Mesenchymal stem cell (in vitro differentiated cells and primary cell): ENCODE measurements at regions not wholly inside any gene's neighbourhood (a gene's known extent, or its start where the extent isn't known, plus 50 kb on each side); places are given as distances from the start of the nearest gene placed in this dataset.

ENCODE experiments used
- DNase-seq: peaks from one replicate; pipeline ENCODE4 v3.0.0-alpha.2; 2013
- H2AFZ ChIP-seq: one replicate; pipeline ENCODE4 v1.6.1; 2013; ENCODE audit warnings: low read depth, mild to moderate bottlenecking, control low read depth, inconsistent platforms, low read length, moderate library complexity
- H2AK5ac ChIP-seq: 2 replicates; pipeline ENCODE4 v1.6.1; 2013; ENCODE audit warnings: low read length, moderate library complexity, mild to moderate bottlenecking, inconsistent platforms; ENCODE audit not compliant: severe bottlenecking
- H2BK120ac ChIP-seq: one replicate; pipeline ENCODE4 v1.6.1; 2013; ENCODE audit warnings: low read depth, mild to moderate bottlenecking, inconsistent platforms, low read length, moderate library complexity
- H2BK12ac ChIP-seq, 2 experiments: one replicate each; pipeline ENCODE4 v1.6.1; 2013; ENCODE audit warnings: inconsistent platforms in 2 of 2, low read length in 2 of 2, mild to moderate bottlenecking in 2 of 2, moderate library complexity in 2 of 2, control low read depth in 1 of 2
- H2BK15ac ChIP-seq: one replicate; pipeline ENCODE4 v1.6.1; 2013; ENCODE audit warnings: mild to moderate bottlenecking, low read depth, inconsistent platforms; ENCODE audit not compliant: poor library complexity, severe bottlenecking
- H2BK5ac ChIP-seq: 2 replicates; pipeline ENCODE4 v1.6.1; 2013; ENCODE audit warnings: low read depth, mild to moderate bottlenecking, low read length, control low read depth, inconsistent platforms; ENCODE audit not compliant: poor library complexity, severe bottlenecking
- H3K14ac ChIP-seq, 2 experiments: one replicate each; pipeline ENCODE4 v1.6.1; 2013; ENCODE audit warnings: inconsistent platforms in 2 of 2, low read length in 2 of 2, control low read depth in 1 of 2, mild to moderate bottlenecking in 1 of 2, moderate library complexity in 1 of 2
- H3K18ac ChIP-seq, 2 experiments: one replicate each; pipeline ENCODE4 v1.6.1; 2013; ENCODE audit warnings: inconsistent platforms in 2 of 2, low read length in 2 of 2, control low read depth in 1 of 2, low read depth in 1 of 2, mild to moderate bottlenecking in 1 of 2
- H3K23ac ChIP-seq, 2 experiments: one replicate each; pipeline ENCODE4 v1.6.1; 2013; ENCODE audit warnings: inconsistent platforms in 2 of 2, low read length in 2 of 2, mild to moderate bottlenecking in 2 of 2, moderate library complexity in 2 of 2, control low read depth in 1 of 2
- H3K27ac ChIP-seq: 2 replicates; pipeline ENCODE4 v1.5.1; 2013; ENCODE audit warnings: mild to moderate bottlenecking, moderate library complexity, low read length, control low read depth, inconsistent platforms; ENCODE audit not compliant: poor library complexity, severe bottlenecking
- H3K27me3 ChIP-seq, 2 experiments: 2 replicates each; pipeline versions ENCODE4 v1.6.1 to v1.7.0; 2013; ENCODE audit warnings: low read length in 2 of 2, mild to moderate bottlenecking in 2 of 2, moderate library complexity in 2 of 2, control low read depth in 1 of 2, inconsistent platforms in 1 of 2; ENCODE audit not compliant: control insufficient read depth in 1 of 2, insufficient read depth in 1 of 2
- H3K36me3 ChIP-seq, 2 experiments: 2 replicates each; pipeline versions ENCODE4 v1.6.1 to v1.7.0; 2013; ENCODE audit warnings: low read length in 2 of 2, control low read depth in 1 of 2, inconsistent platforms in 1 of 2, low read depth in 1 of 2, mild to moderate bottlenecking in 1 of 2; ENCODE audit not compliant: insufficient read depth in 2 of 2, control insufficient read depth in 1 of 2
- H3K4ac ChIP-seq, 2 experiments: one replicate each; pipeline ENCODE4 v1.6.1; 2013; ENCODE audit warnings: inconsistent platforms in 2 of 2, low read length in 2 of 2, mild to moderate bottlenecking in 2 of 2, moderate library complexity in 2 of 2, control low read depth in 1 of 2, low read depth in 1 of 2
- H3K4me1 ChIP-seq: 2 replicates; pipeline ENCODE4 v1.6.1; 2013; ENCODE audit warnings: low read depth, low read length, control low read depth; ENCODE audit not compliant: control insufficient read depth, insufficient read depth
- H3K4me2 ChIP-seq: 2 replicates; pipeline ENCODE4 v1.6.1; 2013; ENCODE audit warnings: low read length, mild to moderate bottlenecking, inconsistent platforms; ENCODE audit not compliant: poor library complexity, severe bottlenecking
- H3K4me3 ChIP-seq, 2 experiments: 2 replicates each; pipeline versions ENCODE4 v1.5.1 to v1.7.0; 2013; ENCODE audit warnings: low read length in 2 of 2, mild to moderate bottlenecking in 2 of 2, control low read depth in 1 of 2, low read depth in 1 of 2; ENCODE audit not compliant: insufficient read depth in 1 of 2
- H3K79me1 ChIP-seq: replicated peaks from 2 replicates; pipeline ENCODE4 v1.6.1; 2013; ENCODE audit warnings: mild to moderate bottlenecking, control low read depth, low read length, inconsistent platforms; ENCODE audit not compliant: poor library complexity, severe bottlenecking
- H3K9ac ChIP-seq: 2 replicates; pipeline ENCODE4 v1.7.0; 2013; ENCODE audit warnings: mild to moderate bottlenecking, low read length, moderate library complexity
- H3K9me3 ChIP-seq: 2 replicates; pipeline ENCODE4 v1.7.0; 2013; ENCODE audit warnings: mild to moderate bottlenecking, low read length; ENCODE audit not compliant: control insufficient read depth
- H4K8ac ChIP-seq: one replicate; pipeline ENCODE4 v1.6.1; 2013; ENCODE audit warnings: inconsistent platforms, mild to moderate bottlenecking, low read length, moderate library complexity
- H4K91ac ChIP-seq: one replicate; pipeline ENCODE4 v1.6.1; 2013; ENCODE audit warnings: mild to moderate bottlenecking, low read length, inconsistent platforms
- WGBS: methylation state at CpG from one replicate; pipeline ENCODE4 v1.1.7; 2013; ENCODE audit warnings: mixed read lengths; 5-methylcytosine and 5-hydroxymethylcytosine counted together

DNA sequence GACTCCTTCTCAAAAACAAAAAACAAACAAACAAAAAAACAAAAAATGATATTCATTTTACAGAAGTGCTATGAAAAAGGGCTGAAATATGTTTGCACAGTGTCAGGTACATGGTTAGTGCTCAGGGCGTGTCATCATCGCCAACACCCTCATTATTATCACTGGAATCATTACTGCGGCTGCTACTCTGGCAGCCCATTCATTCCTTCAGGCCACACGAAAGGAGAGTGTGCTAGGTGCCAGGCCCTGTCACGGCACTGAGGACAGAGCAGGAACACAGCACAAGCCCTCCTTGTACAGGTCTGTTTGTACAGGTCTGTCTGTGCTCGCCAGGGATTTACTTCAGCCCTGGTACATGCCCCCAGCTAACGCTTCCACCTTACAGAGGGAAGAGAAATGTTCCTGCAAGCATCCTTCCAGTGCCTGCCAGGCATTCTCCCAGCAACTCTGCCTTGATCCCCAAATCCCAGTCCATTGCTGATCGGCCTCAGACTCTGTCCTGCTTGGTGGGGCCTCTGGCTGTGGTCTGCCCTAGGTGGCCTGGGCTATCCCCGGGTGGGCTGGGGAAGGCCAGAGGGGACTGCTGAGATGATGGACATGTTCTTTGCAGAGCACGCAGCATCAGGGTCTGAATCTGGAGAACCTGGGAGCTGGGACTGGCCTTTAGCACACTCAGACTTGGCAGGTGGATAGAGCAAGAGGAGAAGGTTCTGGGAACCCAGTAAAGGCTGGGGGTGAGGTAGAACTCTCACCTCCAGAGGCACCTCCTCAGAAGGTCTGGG is 210.7 kb downstream of the URI1 start:
- Histone ChIP-seq H3K9me3 (no peaks in the 10 kb centered on the region), H3K36me3 (no peaks in the 10 kb centered on the region), H2AFZ (no peak overlapping the region), H3K9ac (no peak overlapping the region), H3K4me3 (no peak overlapping the region), H2BK12ac (no peak overlapping the region), H2BK5ac (no peak overlapping the region), H4K8ac (no peak overlapping the region), H4K91ac (no peak overlapping the region), H3K4ac (no peak overlapping the region), H3K18ac (no peak overlapping the region), H3K4me2 (no peak overlapping the region), H3K27me3 (peaks cover 0 to 15% of the 10 kb centered on the region in 2 experiments), H2AK5ac (no peak overlapping the region), H3K23ac (no peak overlapping the region), H2BK120ac (no peak overlapping the region), H2BK15ac (no peak overlapping the region), H3K4me1 (no peaks in the 10 kb centered on the region), H3K79me1 (no peaks in the 10 kb centered on the region), H3K14ac (no peak overlapping the region), H3K27ac (no peak overlapping the region)
- WGBS, result 72% methylated on average over 10 of the region's 10 CpGs
- no peak for DNase-seq

DNA sequence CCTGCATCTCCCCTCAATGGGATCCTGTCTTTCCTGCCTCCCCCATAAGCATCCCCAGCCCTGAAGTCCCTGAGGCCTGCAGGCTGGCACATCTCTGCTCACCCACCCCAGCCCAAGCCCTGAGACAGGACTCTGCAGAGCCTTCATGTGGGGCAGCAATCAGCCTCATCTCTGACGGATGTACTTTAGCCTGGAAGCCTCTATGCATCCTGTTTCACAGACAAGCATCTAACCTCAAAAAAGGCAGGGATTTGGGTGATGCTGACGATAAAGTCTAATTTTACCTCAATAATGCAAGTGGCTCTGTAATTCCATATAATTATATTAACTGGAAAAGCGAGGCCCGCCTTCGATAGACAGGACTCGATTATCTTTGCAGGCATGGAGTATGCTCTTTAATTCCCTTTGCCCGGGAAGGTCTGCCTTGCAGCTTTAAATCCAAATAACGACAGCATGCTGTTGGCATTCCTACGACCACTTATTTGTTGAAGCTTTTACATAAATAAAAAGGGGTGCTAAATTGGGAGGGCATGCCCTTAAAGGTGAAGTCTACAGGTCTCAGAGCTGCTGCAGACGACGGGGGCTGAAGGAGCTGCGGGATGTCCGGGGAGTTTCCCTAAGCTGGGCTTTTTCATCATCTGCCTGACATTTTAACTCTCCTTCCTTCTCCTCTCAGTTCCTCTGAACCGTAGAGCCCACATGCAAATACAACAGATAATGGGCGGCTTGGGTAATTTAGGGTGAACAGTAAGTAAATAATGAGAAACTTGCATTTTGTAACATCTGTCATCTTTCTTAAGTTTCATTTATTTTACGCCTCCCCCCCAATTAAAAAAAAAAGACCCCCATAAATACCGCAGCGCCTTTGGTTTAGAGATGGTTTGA is 211.5 kb downstream of the URI1 start:
- Histone ChIP-seq H3K4ac (no peak overlapping the region), H3K9ac (no peak overlapping the region), H3K23ac (no peak overlapping the region), H2AFZ (no peak overlapping the region), H3K36me3 (no peaks in the 10 kb centered on the region), H3K9me3 (no peaks in the 10 kb centered on the region), H2BK12ac (no peak overlapping the region), H4K8ac (no peak overlapping the region), H3K14ac (no peak overlapping the region), H3K4me2 (no peak overlapping the region), H3K79me1 (no peaks in the 10 kb centered on the region), H2BK15ac (no peak overlapping the region), H3K27ac (no peak overlapping the region), H2BK5ac (no peak overlapping the region), H3K18ac (no peak overlapping the region), H3K4me3 (no peak overlapping the region), H2BK120ac (no peak overlapping the region), H4K91ac (no peak overlapping the region), H3K4me1 (no peaks in the 10 kb centered on the region), H3K27me3 (peaks cover 0 to 15% of the 10 kb centered on the region in 2 experiments), H2AK5ac (no peak overlapping the region)
- 62% methylated on average over 14 of the region's 18 CpGs for WGBS
- no peak for DNase-seq

DNA sequence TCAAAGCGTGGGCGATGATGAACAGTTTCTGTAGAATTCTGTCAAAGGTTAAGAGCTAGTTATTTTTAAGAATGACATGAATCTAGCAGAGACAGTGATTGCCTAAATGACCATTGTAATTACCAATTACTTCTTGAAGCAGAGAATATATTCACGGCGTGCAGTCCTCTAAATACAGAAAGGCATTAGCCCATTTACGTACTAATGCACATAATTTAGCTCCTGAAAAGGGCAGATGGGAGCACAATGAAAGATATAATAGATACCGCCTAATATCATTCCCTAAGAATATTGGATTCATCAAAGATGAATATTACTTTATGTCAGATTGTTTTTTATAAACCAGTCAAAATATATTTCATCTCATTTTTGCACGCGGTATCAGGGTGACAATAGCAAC is 212.4 kb downstream of the URI1 start:
- no peaks in the 10 kb centered on the region for H3K4me1 ChIP-seq
- no peaks in the 10 kb centered on the region for H3K9me3 ChIP-seq
- no peaks in the 10 kb centered on the region for H3K79me1 ChIP-seq
- no peak overlapping the region for H3K9ac ChIP-seq
- H2BK12ac ChIP-seq, result no peak overlapping the region
- H3K14ac ChIP-seq, result no peak overlapping the region
- no peak overlapping the region for H2AFZ ChIP-seq
- no peak overlapping the region for H2AK5ac ChIP-seq
- no peak overlapping the region for H3K4me3 ChIP-seq
- no peak overlapping the region for H2BK120ac ChIP-seq
- H3K4ac ChIP-seq, result no peak overlapping the region
- H3K36me3 ChIP-seq, result no peaks in the 10 kb centered on the region
- H3K23ac ChIP-seq, result no peak overlapping the region
- 88% methylated on average over 7 of the region's 8 CpGs for WGBS
- no peak overlapping the region for H3K27ac ChIP-seq
- H2BK5ac ChIP-seq, result no peak overlapping the region
- peaks cover 0 to 12% of the 10 kb centered on the region in 2 experiments for H3K27me3 ChIP-seq
- H3K18ac ChIP-seq, result no peak overlapping the region
- no peak overlapping the region for H2BK15ac ChIP-seq
- H3K4me2 ChIP-seq, result no peak overlapping the region
- H4K8ac ChIP-seq, result no peak overlapping the region
- no peak for DNase-seq
- no peak overlapping the region for H4K91ac ChIP-seq
